Midbrain (tissue), 1 donor: ENCODE measurements at regions not wholly inside any gene's neighbourhood (a gene's known extent, or its start where the extent isn't known, plus 50 kb on each side); places are given as distances from the start of the nearest gene placed in this dataset.

Experiments used
- DNase-seq: peaks from one replicate; lab custom pipeline; 2025; lab: John Stamatoyannopoulos, UW

GRCh38 chr3:180341516-180341915 is 260.4 kb upstream of the TTC14 start:
- no peak for DNase-seq

DNA sequence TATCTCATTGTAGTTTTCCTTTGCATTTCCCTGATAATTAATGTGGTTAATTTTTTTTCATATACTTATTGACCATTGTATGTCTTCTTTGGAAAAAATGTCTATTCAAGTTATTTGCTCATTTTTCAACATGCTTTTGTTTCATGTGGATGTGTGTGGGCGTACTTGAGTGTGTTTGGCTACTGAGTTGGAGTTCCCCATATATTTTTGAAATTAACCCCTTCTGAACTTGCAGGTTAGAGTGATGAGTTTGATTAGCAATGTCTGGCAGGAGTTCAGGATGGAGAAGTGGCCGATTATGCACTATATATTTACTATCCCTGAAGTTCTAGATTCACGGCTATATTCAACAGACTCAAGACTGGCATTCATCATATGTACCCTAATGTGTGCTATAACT is 250.4 kb upstream of the TTC14 start:
- no peak for DNase-seq

DNA sequence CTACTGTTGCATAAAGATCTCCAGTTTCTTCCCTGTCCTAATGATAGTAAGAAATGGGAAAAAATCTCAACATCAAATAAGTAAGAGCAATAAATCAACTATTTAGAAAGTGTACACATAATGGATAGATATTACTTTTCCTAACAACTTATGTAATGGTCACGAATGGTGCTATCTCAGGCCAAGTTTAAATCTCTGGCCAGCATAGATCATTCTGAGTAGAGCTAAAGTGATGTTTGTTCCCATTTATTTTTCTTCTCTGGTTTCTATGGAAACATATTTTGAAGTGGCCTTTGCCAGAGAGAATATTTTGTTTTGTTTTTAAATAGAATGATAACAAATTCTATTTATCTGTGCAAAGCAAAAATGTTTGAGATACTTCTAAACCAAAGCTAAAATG is 249.7 kb upstream of the TTC14 start:
- DNase-seq = no peak

DNA sequence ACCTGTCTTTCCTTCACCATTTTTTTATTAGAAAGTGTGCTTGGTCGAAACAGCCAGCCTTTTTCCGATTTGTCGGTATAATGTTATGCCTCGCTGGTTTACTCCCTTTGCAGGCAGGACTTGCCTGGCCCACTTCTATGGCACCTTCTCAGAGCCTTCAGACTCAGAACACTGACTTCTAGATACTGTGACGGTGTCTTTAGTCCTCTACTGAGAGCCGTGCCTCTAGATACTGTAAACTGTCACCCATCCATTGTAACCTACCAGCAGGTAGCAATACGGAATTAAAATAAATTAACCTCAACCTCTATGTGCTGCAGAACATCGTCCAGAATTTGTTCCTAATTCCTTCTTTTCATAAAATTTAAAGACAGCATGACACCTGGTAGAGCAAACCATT is 247.7 kb upstream of the TTC14 start:
- no peak for DNase-seq

DNA sequence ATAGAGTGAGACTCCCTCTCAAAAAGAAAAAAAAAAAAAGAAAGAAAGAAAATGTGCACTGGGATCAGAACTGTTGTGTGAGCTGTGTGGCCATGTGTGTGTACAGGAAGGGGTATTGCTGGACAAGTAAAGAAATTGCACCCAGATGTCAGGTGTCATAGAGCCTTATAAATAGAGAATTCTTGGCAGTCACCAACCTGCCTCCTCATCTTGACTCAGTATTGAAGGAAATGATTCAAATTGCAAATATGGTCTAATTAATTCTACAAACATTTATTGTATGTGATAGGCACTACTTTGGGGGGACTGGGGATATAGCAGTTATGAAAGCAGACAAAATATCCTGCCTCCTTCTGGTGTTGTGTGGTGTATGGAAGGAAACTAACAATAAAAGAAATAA is 243.8 kb upstream of the TTC14 start:
- DNase-seq = no peak

- no peak for DNase-seq
Observed at GRCh38 chr3:180359061-180359952, 242.7 kb upstream of the TTC14 start.

- no peak for DNase-seq
Observed at GRCh38 chr3:180359953-180360279, 242.0 kb upstream of the TTC14 start.

GRCh38 chr3:180362081-180362480 is 239.9 kb upstream of the TTC14 start:
- DNase-seq = no peak

GRCh38 chr3:180375831-180376230 is 226.1 kb upstream of the TTC14 start:
- no peak for DNase-seq

- DNase-seq = no peak
Observed at GRCh38 chr3:180378496-180378895, 223.5 kb upstream of the TTC14 start.

DNA sequence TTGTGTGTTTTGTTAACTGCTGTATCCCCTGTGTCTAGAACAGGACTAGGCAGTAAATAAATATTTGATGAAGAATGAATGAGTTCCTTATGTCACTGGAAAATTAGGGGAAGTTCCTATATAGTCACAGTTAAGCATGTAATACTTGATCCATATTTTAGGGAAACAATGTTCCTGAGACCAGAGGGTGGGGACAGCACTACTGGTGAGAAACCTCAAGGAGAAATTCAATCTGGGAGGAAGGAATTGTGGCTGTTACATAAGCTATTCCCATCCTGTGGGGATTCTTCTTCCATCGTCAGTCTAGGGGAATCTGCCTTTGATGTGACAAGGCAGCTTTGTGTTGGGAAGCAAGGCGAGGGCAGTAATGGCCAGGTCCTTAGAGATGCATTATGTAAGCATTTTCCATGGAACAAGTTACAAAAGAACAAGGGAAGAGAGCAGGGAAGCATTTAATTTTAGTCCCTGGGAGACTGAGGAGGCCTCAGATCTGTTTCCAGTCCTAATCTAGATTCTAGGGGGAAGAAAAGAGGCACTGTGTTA is 219.3 kb upstream of the TTC14 start:
- no peak for DNase-seq

DNA sequence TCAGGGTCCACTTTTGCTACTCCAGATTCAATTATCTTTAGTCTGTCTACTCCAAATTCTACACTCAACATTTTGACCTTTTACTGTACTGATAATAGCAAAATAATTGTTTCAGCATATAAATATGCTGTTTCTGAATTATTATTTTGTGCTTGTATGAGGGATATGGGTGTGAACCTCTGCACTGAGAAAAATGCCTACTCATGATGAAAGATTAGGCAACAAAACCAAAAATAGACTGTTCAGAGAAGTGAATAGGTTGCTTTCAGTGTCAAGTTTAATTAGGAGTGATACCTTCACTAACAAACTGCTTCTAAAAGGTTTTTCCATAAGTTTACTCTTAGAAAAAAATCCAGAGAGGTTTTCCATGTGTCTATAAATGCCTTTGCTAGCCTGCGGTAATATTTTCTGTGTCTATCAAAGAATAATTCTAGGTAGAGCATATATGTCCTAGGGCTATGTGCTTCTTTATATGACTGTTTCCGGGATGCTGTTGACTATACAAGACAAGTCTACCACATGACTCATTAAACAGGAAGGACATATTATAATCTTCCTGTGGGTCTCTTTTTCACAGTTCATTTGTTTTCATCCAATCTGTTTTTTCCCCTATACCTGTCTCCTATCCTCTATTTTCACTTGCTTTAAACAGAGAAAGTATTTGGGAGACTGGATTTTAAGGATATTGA is 218.5 kb upstream of the TTC14 start:
- no peak for DNase-seq

- no peak for DNase-seq
Observed at GRCh38 chr3:180390313-180390712, 211.7 kb upstream of the TTC14 start.

- DNase-seq = no peak
Observed at GRCh38 chr3:180391001-180391400, 211.0 kb upstream of the TTC14 start.

DNA sequence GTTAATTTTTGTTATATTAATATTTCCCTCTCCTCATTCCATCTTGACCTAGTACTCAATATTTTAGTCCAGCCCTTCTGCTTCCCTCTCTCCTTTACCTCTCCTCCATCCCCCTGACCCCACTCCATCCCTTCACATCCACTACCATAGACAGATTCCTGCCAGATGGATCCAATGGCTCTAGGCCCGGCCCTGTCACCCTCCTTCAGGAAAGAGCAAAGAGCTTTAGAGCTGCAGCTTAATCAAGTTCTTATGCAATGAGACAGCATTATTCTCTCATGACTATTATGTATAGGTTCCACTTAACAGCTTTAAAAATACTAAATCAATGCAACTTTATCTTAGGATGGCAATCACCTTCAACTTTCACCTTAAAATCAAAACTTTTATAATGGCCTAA is 200.7 kb upstream of the TTC14 start:
- DNase-seq = no peak

DNA sequence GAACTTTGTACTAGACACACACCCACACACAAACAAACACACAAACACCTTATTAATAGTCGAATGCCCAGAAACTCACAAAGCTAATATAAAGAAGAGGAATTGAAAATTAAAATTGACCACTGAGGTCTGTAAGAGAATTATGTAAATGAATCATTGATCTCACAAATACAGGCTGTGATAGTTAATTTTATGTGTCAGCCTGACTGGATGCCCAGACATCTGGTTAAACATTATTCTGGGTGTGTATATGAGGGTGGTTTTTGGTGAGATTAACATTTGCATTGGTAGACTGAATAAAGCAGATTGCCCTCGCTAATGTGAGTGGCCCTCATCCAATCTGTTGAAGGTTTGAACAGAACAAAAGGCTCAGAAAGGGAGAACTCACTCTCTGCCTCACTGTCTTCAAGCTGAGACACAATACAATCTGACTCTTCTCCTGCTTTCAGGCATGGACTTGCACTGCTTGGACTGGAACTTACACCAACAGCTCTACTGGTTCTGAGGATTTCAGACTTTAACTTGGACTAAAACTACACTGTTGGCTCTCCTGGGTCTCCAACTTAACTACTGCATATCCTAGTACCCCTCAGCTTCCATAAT is 199.4 kb upstream of the TTC14 start:
- no peak for DNase-seq

DNA sequence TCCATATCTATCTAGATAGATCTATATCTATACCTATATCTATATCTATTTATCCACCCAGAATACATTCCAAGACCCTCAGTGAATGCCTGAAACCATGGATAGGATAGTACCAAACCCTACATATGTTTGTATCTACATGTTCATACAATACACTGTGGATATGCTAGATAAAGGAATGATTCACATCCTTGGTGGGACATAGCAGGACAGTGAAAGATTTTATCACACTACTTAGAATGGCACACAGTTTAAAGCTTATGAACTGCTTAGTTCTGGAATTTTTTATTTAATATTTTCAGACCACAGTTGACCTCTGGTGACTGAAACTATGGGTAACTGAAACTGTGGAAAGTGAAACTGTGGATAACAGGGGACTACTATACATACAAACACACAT is 198.8 kb upstream of the TTC14 start:
- DNase-seq = no peak

DNA sequence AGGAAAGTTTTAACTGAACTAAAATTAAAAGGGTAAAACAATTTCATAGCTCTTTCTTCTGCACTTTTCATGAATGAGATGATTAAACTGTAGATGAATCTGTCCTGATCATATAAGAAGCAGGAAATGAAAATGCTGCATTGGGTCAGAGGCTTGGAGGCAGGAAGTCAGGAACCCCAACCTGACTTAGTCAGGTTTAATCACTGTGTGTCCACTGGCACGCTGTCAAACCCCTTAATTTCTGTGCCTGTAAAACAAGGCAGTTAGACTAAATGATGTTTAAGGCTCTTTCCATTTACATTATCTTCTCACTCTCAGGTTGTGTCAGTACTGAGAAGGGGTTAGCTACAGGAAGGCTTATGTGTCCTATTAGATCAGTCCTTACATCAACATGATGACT is 193.3 kb upstream of the TTC14 start:
- no peak for DNase-seq

- no peak for DNase-seq
Observed at GRCh38 chr3:180409170-180409569, 192.8 kb upstream of the TTC14 start.

GRCh38 chr3:180409883-180410282 is 192.1 kb upstream of the TTC14 start:
- DNase-seq = no peak

GRCh38 chr3:180414157-180414556 is 187.8 kb upstream of the TTC14 start:
- DNase-seq = no peak

- peak; percentile 68 for DNase-seq
Observed at GRCh38 chr3:180416111-180416594, 185.8 kb upstream of the TTC14 start.

DNA sequence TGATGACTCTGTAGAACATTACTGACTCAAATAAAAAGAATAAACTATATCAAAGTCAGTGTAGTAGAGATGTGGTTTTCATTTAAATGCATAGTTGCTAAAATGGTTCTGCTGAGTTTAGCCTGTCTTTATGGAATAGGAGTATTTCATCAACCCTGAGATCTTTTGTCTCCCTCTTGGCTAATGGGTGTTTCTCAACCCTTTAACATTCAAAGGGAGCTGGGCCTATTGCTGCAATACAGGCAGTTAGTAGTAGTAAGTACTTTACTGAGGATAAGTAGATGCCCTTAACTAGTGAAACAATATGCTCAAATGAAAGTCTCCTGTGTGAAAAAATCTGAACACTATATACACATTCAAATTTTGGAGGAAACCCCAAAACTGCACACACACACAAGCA is 184.7 kb upstream of the TTC14 start:
- no peak for DNase-seq
